ENCODE measurements at regions not wholly inside any gene's neighbourhood (a gene's known extent, or its start where the extent isn't known, plus 50 kb on each side); places are given as distances from the start of the nearest gene placed in this dataset.

- Histone ChIP-seq H3K27me3 (ENCODE audit: insufficient read depth in 3 of 3, low read length in 2 of 3) (no peaks in the 10 kb centered on the region), H3K4me1 (no peaks in the 10 kb centered on the region), H3K36me3 (ENCODE audit: insufficient read depth in 1 of 2, low read depth in 1 of 2) (no peaks in the 10 kb centered on the region), H3K27ac (no peak overlapping the region), H3K4me3 (no peak overlapping the region), H3K9me3 (peaks cover 7% of the 10 kb centered on the region)
- no peak for TF ChIP-seq CTCF (IDR thresholded peaks at IDR 0.05)
- ATAC-seq (no peak), DNase-seq (no peak)
- intact Hi-C loops (cut with DNase I): no loop called here
Measured at GRCh38 chr18:43506935-43507334, 229.6 kb upstream of the SYT4 start.

GRCh38 chr18:43507842-43508481, 230.7 kb upstream of the SYT4 start:
- no peak for TF ChIP-seq CTCF (IDR thresholded peaks at IDR 0.05)
- Histone ChIP-seq H3K4me1 (no peaks in the 10 kb centered on the region), H3K4me3 (no peak overlapping the region), H3K27me3 (ENCODE audit: insufficient read depth in 3 of 3, low read length in 2 of 3) (no peaks in the 10 kb centered on the region), H3K27ac (no peak overlapping the region), H3K36me3 (ENCODE audit: insufficient read depth in 1 of 2, low read depth in 1 of 2) (no peaks in the 10 kb centered on the region), H3K9me3 (peaks cover 7% of the 10 kb centered on the region)
- no peak for ATAC-seq
- no peak for DNase-seq
- intact Hi-C loops (cut with DNase I): no loop called here
- 74 to 80% (median 77%) methylated on average over 4 of the region's 4 CpGs for WGBS, 3 donors

GRCh38 chr18:43514747-43515146, 237.5 kb upstream of the SYT4 start:
- H3K9me3 ChIP-seq: no peaks in the 10 kb centered on the region
- H3K4me3 ChIP-seq: no peak overlapping the region
- ATAC-seq (no peak), DNase-seq (no peak)
- no peaks in the 10 kb centered on the region for H3K27me3 ChIP-seq (ENCODE audit: insufficient read depth in 3 of 3, low read length in 2 of 3)
- no peaks in the 10 kb centered on the region for H3K36me3 ChIP-seq (ENCODE audit: insufficient read depth in 1 of 2, low read depth in 1 of 2)
- TF ChIP-seq CTCF (IDR thresholded peaks at IDR 0.05): no peak
- intact Hi-C loops (cut with DNase I): no loop called here
- no peak overlapping the region for H3K27ac ChIP-seq
- 84 to 91% (median 85%) methylated on average over 8 of the region's 8 CpGs for WGBS, 3 donors
- no peaks in the 10 kb centered on the region for H3K4me1 ChIP-seq

GRCh38 chr18:43515481-43515880, 238.2 kb upstream of the SYT4 start:
- no peak for TF ChIP-seq CTCF (IDR thresholded peaks at IDR 0.05)

GRCh38 chr18:43524260-43524659, 247.0 kb upstream of the SYT4 start:
- no peak for DNase-seq

More at GRCh38 chr18:43515481-43515880, 238.2 kb upstream of the SYT4 start:
- H3K27me3 ChIP-seq (ENCODE audit: insufficient read depth in 3 of 3, low read length in 2 of 3): no peaks in the 10 kb centered on the region
- no peaks in the 10 kb centered on the region for H3K36me3 ChIP-seq (ENCODE audit: insufficient read depth in 1 of 2, low read depth in 1 of 2)
- no peaks in the 10 kb centered on the region for H3K4me1 ChIP-seq
- no peak for DNase-seq
- H3K9me3 ChIP-seq: no peaks in the 10 kb centered on the region
- WGBS, 3 donors: 75 to 83% (median 77%) methylated on average over 2 of the region's 2 CpGs
- intact Hi-C loops (cut with DNase I): no loop called here
- no peak overlapping the region for H3K27ac ChIP-seq
- H3K4me3 ChIP-seq: no peak overlapping the region
- ATAC-seq: no peak

More at GRCh38 chr18:43524260-43524659, 247.0 kb upstream of the SYT4 start:
- no peaks in the 10 kb centered on the region for H3K36me3 ChIP-seq (ENCODE audit: insufficient read depth in 1 of 2, low read depth in 1 of 2)
- no peaks in the 10 kb centered on the region for H3K4me1 ChIP-seq
- intact Hi-C loops (cut with DNase I): no loop called here
- H3K27me3 ChIP-seq (ENCODE audit: insufficient read depth in 3 of 3, low read length in 2 of 3): no peaks in the 10 kb centered on the region
- no peaks in the 10 kb centered on the region for H3K9me3 ChIP-seq
- no peak overlapping the region for H3K27ac ChIP-seq
- no peak for TF ChIP-seq CTCF (IDR thresholded peaks at IDR 0.05)
- no peak for ATAC-seq
- no peak overlapping the region for H3K4me3 ChIP-seq
